GM21360 (cell line): ENCODE measurements at regions not wholly inside any gene's neighbourhood (a gene's known extent, or its start where the extent isn't known, plus 50 kb on each side); places are given as distances from the start of the nearest gene placed in this dataset.
"Not testable (repeated sequence)": the region's sequence is repeated elsewhere in the genome, so short reads cannot be mapped to it uniquely, and the experiment has no call there.

ENCODE experiments used
- ATAC-seq: cut with Tn5 transposase; IDR thresholded peaks from one replicate; pipeline ENCODE4 v1.9.1; 2021; ENCODE audit warnings: mild to moderate bottlenecking, moderate library complexity; ENCODE audit not compliant: unreplicated experiment

- ATAC-seq: no peak
These were observed 150.0 kb upstream of the AHI1 start for GRCh38 chr6:135647521-135647920.

- peak; percentile 94 for ATAC-seq
These were observed 154.6 kb upstream of the AHI1 start for GRCh38 chr6:135651964-135652755.

GRCh38 chr6:135655055-135655454 lies 157.5 kb upstream of the AHI1 start:
- no peak for ATAC-seq

GRCh38 chr6:135657207-135657606 lies 159.7 kb upstream of the AHI1 start:
- ATAC-seq: no peak

- ATAC-seq: no peak
These were observed 160.9 kb upstream of the AHI1 start for GRCh38 chr6:135658481-135658880.

- no peak for ATAC-seq
These were observed 161.4 kb upstream of the AHI1 start for GRCh38 chr6:135658916-135659315.

- no peak for ATAC-seq
These were observed 167.0 kb upstream of the AHI1 start for GRCh38 chr6:135664527-135664926.

- ATAC-seq: no peak
These were observed 168.4 kb upstream of the AHI1 start for GRCh38 chr6:135665935-135666334.

- no peak for ATAC-seq
These were observed 170.3 kb upstream of the AHI1 start for GRCh38 chr6:135667691-135668455.

GRCh38 chr6:135672256-135672655 lies 174.7 kb upstream of the AHI1 start:
- ATAC-seq: no peak

GRCh38 chr6:135673501-135674309 lies 176.2 kb upstream of the AHI1 start:
- ATAC-seq: no peak

- no peak for ATAC-seq
These were observed 176.5 kb upstream of the PDE7B start for GRCh38 chr6:135675026-135675425.

GRCh38 chr6:135675862-135676261 lies 175.6 kb upstream of the PDE7B start:
- ATAC-seq: no peak

GRCh38 chr6:135680964-135681913 lies 170.3 kb upstream of the PDE7B start:
- no peak for ATAC-seq

- no peak for ATAC-seq
These were observed 164.7 kb upstream of the PDE7B start for GRCh38 chr6:135686784-135687301.

- ATAC-seq: not testable (repeated sequence)
These were observed 163.0 kb upstream of the PDE7B start for GRCh38 chr6:135688476-135688875.

GRCh38 chr6:135692426-135692825 lies 159.1 kb upstream of the PDE7B start:
- ATAC-seq: no peak

GRCh38 chr6:135693811-135694370 lies 157.6 kb upstream of the PDE7B start:
- no peak for ATAC-seq

- ATAC-seq: no peak
These were observed 151.8 kb upstream of the PDE7B start for GRCh38 chr6:135699705-135700104.

- ATAC-seq: no peak
These were observed 150.1 kb upstream of the PDE7B start for GRCh38 chr6:135701426-135701825.
